Anterior cingulate cortex (tissue), 58 donors: ENCODE measurements at regions not wholly inside any gene's neighbourhood (a gene's known extent, or its start where the extent isn't known, plus 50 kb on each side); places are given as distances from the start of the nearest gene placed in this dataset.
"Not testable (repeated sequence)": the region's sequence is repeated elsewhere in the genome, so short reads cannot be mapped to it uniquely, and the experiment has no call there.

ENCODE experiments used
- DNase-seq, 58 donors: peaks; one replicate each; lab custom pipeline; 2025; lab: John Stamatoyannopoulos, UW

DNA sequence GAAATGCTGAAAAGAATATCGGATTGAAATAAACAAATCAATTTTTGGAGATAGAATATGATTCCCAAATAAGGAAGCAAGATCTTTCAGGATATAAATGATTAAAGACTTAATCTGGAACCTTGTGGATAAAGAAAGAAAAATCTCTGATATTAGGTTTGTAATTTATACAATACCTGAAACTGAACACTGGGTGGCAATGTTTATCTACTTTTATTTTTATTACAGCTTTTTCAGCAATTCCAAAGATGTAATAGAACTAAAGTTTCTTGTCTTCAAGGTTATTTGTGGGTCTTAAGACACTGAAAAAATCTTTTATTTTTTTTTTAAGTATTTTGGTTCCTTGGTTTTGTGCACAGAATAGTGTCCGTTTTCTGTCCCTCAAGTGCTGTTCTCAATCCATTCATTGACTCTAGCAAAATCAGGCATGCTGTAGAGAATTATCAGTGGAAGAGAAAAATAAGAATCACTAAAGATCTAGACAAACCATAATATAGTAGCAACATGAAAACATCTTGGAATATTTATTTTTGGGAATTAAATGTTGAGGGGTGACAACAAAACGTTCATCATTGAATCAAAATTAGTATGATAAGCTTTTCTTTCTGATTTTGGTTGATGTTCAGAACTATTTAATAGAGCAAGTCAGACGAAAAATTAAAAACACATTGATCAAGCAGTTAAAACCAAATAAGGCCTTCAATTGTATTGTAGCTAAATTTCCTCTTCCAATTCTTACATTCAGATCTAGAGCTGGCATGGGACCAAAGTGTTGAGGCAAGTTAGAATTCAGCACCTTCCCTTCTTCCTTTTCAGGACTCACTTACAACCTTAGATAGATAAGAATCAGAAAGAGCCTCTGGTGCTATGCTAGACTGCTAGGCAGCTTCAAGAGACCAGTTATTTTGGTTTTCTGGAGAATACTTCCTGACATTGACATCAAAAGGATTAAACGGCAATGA is 704.4 kb upstream of the PCDH20 start:
- DNase-seq = no peak

DNA sequence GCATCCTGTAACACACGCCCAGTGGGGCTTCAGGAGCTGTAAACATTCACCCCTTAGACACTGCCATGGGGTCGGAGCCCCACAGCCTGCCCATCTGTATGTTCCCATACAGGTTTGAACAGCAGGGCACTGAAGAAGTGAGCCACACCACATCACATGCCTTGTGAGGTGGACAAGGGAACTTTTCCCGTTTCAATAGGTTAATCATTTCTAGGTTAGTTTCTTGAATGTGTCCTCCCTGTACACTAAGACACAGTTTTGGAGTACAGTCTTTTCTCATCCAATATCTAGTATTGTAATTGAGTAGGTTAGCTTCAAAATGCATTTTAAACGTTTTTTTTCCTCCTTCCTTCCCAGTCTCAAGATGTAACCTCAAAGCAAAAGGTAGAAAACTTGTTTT is 700.2 kb upstream of the PCDH20 start:
- no peak for DNase-seq

DNA sequence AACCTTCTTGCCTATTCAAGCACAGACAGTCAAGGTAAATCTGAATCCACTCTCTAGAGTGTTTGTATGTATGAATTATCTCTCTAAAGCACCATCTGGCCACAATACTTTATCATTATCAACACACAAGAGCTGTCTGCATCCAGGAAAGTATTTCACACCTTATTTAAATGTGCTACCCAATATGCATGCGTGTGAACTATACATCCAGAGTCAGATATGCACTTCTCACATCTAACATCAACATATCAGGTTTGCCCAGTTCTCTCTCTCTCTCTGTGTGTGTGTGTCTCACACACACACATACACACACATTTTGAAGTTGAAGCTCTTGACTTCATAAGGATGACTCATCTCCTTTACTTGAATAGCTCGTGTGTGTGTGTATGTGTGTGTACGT is 697.5 kb upstream of the PCDH20 start:
- DNase-seq = no peak

DNA sequence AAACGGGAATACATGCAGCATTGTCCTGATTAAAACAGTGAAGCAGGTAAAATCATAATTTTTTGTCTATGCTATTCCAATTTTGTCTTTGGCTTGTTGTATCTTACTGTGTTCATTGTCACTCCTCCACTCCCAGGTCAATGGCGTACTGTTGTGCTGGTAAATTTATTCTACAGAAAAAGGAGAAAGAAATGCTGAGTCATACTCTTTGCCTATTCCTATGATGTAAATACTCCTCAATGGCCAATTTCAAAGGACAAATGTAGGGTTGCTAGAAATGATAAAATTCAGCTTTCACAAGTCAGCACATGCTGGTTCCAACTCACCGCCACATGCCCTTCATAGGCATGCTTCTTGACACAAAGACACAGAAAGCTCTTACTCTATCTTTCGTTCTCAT is 694.4 kb upstream of the PCDH20 start:
- no peak for DNase-seq

DNA sequence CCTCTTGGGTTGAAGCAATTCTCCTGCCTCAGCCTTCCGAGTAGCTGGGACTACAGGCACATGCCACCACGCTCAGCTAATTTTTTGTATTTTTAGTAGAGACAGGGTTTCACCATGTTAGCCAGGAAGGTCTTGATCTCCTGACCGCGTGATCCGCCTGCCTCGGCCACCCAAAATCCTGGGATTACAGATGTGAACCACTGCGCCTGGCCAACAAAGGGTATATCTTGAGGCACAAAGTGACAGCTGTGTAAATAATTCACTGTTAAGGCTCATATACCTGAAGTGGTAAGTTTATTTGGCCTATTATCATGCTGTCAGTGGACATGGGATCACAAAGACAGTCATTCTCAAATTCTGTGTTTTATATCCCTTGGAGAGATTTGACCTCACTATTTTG is 688.5 kb upstream of the PCDH20 start:
- not testable (repeated sequence) for DNase-seq

DNA sequence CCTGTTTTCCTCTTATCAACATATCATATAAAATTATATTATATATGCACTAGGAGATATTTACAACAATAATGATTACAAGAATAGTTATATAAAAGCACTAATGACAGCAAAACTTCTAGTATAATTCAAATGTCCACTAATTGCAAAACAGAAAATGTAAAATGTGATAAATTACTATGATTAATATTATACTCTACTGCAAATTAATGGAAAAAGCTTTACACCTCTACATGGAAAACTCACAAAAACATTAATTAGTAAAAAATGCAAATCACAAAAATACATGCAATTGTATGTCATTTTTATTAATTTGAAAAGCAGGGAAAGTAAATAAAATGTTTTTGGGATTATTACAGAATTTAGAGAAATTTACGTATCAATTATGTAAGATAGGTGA is 681.0 kb upstream of the PCDH20 start:
- DNase-seq = no peak

DNA sequence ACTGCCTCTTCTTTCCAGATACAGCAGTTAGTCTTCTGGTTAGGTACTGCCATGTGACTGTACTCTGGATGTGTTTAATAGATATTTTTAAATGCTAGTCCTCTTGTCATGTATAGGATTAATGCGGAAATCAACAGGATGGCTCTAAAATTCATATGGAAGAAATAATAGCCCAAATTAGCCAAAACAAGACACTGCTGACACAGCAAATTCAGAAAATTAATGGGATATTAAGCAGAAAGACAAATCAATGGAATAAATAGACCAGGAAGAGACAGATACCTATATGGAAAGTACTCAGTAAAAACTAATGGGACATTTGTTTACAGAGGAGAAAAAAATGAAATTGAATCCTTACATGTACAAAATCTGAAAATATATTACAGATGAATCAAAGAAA is 679.3 kb upstream of the PCDH20 start:
- no peak for DNase-seq

DNA sequence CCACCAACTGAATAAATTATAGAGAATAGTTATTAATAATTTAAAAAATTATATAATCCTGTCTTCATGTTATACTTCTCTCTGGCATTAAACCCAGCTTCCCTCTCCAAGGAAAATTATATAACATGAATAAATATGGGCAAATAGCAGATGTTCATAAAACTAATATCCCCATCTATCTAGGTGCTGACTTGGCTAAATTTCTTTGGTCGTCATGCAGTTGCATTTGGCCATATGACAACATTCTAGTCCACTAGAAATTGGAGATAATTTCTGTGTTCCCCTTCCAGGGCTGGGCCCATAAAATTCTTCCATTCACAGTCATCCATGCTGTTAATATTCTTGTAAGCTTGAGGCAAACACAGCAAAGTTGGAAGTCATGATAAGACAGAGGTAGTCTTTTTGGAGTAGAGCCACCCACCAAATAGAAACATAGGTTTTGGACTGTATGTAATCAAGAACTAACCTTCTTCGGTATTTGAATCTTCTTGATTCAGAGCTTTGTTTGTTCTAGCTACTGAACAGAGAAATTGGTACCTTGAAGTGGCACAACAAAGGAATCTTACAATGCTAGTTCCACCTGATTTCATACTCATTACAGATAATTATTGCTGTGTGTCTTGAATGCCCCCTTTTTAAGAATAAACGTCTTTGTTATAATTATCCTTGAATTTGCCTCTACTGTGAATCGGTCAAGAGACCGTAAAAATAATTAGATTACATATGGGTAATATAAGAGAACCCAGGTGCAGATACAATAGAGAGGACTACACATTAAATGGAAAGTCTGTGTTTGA is 678.5 kb upstream of the PCDH20 start:
- DNase-seq = no peak

DNA sequence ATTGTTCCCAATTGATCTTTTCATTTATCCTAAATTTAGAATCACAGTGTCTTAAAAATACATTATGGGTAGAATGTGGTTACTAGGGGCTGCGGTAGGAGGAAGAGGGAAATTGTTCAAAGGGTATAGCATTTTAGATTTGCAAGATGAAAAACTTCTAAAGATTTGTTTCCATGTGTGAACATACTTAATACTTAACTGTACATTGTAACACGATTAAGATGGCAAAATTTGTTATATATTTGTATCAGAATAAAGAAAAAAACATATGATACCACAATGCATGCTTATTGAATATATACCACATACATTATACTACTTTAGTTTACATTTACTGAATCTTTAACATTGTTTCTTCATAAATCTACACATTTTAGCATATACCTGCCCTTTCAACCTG is 677.3 kb upstream of the PCDH20 start:
- DNase-seq = no peak

DNA sequence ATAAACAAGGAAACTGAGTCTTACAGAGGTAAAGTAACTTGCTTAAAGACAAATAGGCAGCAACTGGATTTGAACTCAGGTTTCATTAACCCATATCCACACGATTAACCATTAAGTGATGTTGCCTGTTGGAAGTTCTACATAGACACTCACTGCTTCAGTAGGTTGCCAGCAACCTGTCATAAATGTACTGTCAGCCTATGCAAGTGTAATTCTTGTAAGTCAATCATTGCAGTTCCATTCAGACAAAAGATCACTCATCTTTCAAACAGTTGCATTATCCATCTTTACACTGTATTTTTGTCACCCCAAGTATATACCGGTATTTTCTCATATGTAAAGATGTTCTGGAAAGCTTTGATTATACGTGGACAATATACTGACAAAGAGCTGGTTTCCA is 676.9 kb upstream of the PCDH20 start:
- no peak for DNase-seq

DNA sequence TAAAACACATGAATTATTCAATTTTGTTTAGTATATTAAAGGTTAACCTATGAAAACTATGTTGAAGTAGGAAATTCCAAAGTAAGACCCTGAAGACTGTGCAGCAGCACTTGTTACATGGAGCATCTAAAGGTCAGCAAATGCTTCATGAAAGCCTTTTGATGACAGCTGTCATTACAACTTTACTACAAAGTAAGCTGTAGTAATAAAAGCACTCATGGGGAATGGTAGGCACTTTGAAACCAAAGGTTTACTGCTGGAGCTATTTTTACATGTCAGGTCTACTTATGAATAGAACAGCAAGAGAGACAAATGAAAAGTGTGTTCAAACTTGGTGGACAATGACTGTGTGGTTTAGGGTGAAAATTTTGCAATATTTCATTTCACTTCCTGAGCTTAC is 672.5 kb upstream of the PCDH20 start:
- no peak for DNase-seq

DNA sequence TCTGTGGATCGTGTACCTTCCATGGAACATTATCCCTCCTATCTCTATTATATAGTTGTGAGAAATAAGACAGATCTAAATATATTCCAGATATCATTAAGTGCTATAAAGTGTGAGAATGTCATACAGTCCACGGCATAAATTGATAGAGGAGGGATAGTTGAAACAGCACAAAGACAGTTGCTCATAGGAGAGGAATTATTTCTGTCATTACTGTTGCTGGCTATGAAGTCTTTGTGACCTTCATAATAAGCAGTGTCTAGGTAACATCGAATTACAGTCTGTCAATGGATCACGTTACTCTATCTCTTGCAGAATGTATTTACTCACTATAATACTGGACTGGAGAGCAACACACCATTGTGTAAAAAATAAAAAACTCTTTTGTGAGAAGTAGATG is 671.5 kb upstream of the PCDH20 start:
- DNase-seq = no peak

DNA sequence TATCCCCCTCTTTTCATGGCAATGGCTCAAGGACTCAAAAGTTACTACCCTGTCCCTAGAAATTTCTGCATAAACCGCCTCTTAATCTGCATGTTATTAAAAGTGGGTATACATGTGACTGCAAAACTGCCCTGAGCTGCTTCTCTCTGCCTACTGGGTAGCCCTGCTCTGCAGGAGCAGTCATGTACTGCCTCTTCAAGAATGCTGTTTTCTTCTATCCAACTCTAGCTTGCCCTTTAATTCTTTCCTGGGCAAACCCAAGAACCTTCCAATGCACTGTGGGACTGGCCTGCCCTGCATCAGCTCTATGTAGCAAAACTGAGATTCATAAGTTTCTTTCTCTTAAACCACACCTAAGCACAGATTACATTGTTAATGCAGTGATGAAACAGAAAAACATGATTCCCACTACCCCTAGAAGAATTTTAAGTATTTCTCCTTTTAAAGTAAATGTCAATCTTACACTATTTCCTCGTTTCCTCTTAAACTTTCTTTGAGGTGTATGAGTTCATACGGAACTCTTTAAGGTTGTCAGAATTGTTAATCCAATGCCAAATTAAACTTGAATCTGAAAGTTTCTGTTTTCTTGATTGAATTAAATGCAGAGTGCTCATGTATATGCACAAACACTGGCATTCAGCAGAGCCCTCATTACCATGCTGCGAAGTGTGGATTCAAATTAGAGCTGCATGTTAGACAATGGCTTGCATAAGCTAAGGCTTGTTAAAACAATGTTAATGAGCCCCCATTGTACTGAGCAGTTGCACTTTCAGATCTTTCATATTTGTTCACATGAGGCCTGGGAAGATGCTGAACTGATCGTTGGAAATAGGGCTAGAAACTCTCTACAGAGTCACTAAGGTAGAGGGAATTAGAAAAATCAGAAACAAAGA is 669.9 kb upstream of the PCDH20 start:
- no peak for DNase-seq

DNA sequence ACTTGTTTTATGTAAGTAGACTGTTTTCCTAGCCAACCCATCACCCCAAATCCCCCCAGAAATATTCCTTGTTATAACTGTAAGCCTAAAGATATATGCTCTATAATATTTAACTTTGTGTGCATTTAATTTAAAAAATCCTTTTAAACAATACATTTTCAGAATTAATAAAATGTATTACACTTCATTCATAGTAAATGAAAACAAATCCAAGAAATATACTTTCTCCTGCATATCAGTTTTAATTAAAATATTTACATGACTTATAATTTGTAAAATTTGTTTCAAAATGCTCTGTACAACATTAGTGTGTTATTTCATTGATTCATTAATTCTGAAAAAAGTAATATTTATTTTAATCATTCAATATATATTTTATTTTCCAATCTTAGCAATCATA is 669.1 kb upstream of the PCDH20 start:
- no peak for DNase-seq

DNA sequence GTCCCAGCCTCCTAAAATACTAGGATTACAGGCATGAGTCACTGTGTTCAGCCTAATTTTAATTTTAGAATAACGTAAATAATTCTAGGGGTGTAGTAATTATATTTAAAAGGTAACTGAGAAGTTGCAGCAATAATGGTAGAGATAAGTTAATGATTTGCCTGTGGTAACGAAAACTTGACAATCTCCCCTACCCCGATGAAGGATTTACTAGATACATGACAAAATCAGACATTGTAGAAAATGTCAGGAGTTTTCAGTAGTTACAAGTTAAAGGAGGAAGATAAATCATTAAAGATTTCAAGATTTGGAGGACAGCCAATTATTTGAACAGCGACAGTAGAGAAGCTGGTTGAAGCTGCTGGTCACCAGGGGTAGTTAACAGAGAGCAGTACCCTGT is 652.2 kb upstream of the PCDH20 start:
- no peak for DNase-seq

DNA sequence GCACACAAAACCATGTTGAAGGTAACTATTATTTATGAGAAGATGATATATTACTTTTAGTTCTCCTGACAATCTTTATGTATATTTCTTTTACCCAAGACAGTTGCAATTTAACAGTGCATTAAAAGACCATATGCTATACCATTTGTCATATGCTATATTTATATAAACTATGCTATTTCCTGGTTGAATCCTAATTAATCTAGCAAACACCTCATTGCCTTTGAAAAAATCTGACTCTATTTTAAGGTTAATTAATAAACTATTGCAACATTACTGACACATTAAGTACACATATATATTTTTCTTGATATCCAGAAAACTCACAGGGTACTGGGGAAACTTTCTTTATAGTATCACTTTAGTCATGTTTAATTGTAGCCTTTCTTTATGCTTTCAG is 649.4 kb upstream of the PCDH20 start:
- no peak for DNase-seq

DNA sequence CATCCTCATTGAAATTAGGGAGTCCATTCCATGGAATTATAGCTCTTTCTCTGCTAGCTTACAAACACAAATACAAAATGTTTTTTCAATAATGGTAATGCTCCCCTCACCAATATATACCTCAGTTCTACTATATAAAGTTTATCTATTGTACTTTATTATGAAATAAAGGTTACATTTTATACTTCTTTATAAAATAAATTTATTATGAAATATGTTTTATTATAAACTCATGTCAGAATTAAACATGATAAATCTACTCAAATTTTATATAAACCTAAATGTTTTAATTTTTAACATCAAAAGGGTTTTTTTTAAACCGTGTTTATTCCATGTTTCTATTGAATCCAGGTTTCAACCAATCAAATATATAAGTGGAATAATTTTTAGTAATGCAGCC is 646.1 kb upstream of the PCDH20 start:
- no peak for DNase-seq

DNA sequence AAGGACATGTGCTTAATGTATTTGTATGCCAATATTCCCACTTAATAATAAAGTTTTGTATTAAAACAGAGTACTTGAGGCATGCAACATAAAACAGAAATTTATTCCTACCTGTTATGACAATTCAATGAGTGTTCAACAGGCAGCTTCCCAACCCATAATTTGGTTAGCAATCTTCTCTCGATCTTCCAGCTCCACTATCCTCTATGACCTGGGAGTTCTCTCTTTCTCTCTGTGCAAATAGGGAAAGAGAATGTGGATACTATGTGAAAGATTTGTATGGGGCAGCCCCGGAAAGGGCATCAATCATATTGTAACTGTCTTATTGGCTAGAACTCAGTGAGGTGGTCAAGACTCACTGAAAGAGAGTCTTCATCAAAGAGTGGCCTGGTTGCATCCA is 644.9 kb upstream of the PCDH20 start:
- no peak for DNase-seq

DNA sequence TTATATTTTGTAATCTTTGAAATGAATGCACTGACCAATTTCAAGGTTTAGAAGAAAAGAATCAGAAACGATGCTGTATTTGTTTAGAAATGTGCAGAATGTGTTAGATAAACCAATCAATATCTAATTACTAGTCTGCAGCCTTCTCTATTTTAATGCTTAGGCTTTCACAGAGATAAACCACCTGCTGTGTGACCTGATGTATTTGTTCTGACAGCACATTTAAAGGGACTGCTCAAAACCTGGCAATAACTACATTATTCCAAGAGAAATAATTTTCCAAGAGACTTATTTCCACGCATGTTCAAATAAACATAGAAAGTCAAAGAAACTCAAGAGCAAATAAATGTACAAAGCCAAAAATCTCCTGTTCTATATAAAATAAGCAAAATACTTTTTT is 641.6 kb upstream of the PCDH20 start:
- DNase-seq = no peak

DNA sequence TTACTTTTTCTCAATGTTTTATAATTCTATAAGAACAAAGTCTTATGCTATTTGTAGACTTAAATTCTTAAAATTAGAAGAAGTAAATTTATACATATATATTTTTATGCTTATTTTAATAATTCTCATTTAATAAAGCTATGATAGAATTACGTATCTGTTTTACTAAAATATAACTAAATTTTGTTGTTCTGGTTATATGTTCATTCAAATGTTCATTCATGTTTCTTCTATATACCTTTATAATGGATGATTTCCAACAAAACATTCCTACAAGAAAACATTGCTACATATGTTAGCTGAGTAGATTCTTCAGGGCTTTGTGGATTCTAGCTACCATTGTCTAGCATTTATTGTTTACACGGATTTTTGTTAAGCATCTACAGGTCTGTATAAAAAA is 634.3 kb upstream of the PCDH20 start:
- DNase-seq = no peak

DNA sequence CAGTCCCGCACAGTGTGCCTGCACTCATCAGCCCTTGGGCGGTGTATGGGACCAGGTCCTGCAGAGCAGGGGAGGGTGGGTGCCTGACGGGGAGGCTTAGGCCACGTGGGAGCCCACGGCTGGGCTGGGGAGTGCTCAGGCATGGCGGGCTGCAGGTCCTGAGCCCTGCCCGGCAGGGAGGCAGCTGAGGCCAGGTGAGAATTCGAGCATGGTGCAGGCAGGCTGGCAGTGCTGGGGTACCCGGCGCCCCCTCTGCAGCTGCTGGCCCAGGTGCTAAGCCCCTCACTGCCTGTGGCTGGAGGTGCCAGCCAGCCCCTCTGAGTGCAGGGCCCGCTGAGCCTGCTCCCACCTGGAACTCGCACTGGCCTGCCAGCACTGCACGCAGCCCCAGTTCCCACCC is 630.9 kb upstream of the PCDH20 start:
- DNase-seq = no peak
